Type B pancreatic cell (in vitro differentiated cells): ENCODE measurements at regions not wholly inside any gene's neighbourhood (a gene's known extent, or its start where the extent isn't known, plus 50 kb on each side); places are given as distances from the start of the nearest gene placed in this dataset.

Experiments
- DNase-seq: peaks from one replicate; pipeline ENCODE4 v3.0.0; 2021; ENCODE audit warnings: mixed read lengths; ENCODE audit not compliant: unreplicated experiment; ENCODE audit errors: extremely low spot score
- H3K27ac Mint-ChIP-seq: 2 replicates; pipeline ENCODE4 v1.8.0; 2021; ENCODE audit warnings: mild to moderate bottlenecking, mixed read lengths
- H3K27me3 Mint-ChIP-seq: 2 replicates; pipeline ENCODE4 v1.8.0; 2021; ENCODE audit warnings: mixed read lengths
- H3K36me3 Mint-ChIP-seq: 2 replicates; pipeline ENCODE4 v1.8.0; 2021; ENCODE audit warnings: mixed read lengths
- H3K4me1 Mint-ChIP-seq: one replicate; pipeline ENCODE4 v1.8.0; 2021; ENCODE audit warnings: mixed read lengths; ENCODE audit not compliant: unreplicated experiment
- H3K4me3 Mint-ChIP-seq: 2 replicates; pipeline ENCODE4 v1.8.0; 2021; ENCODE audit warnings: mild to moderate bottlenecking, mixed read lengths
- H3K9me3 Mint-ChIP-seq: 2 replicates; pipeline ENCODE4 v1.8.0; 2021; ENCODE audit warnings: mixed read lengths
- TF ChIP-seq, protein P1 (sequence below): fragments of 200-600 bp; sonication (generic); conservative IDR thresholded peaks from 2 replicates; pipeline ENCODE4 v1.5.0; 2021; ENCODE audit warnings: antibody characterized with exemption, mild to moderate bottlenecking

DNA sequence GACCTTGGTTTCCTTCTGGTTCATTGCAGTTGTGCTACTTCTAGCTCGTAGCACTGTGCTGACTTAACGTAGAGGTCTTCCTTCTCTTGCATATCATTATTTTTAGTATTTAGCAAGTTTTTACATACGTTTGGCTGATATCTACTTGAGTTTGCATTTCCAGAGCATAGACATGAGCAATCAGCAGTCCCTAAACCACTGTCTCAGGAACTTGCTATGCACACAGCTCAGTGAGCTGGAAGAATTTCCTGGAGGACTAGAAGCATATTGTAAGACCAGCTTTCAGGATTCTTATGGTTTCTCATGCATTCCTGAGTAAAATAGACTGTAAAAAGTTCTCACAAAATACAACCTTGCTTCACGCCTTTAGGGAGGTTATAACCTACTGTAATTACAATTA lies 226.7 kb upstream of the PDGFD start:
- Mint-ChIP-seq H3K27ac (no peak overlapping the region), H3K27me3 (no peaks in the 10 kb centered on the region), H3K4me1 (no peaks in the 10 kb centered on the region), H3K9me3 (peaks cover 3% of the 10 kb centered on the region), H3K4me3 (no peak overlapping the region), H3K36me3 (no peaks in the 10 kb centered on the region)
- DNase-seq, result no peak
- TF ChIP-seq, protein P1, sequence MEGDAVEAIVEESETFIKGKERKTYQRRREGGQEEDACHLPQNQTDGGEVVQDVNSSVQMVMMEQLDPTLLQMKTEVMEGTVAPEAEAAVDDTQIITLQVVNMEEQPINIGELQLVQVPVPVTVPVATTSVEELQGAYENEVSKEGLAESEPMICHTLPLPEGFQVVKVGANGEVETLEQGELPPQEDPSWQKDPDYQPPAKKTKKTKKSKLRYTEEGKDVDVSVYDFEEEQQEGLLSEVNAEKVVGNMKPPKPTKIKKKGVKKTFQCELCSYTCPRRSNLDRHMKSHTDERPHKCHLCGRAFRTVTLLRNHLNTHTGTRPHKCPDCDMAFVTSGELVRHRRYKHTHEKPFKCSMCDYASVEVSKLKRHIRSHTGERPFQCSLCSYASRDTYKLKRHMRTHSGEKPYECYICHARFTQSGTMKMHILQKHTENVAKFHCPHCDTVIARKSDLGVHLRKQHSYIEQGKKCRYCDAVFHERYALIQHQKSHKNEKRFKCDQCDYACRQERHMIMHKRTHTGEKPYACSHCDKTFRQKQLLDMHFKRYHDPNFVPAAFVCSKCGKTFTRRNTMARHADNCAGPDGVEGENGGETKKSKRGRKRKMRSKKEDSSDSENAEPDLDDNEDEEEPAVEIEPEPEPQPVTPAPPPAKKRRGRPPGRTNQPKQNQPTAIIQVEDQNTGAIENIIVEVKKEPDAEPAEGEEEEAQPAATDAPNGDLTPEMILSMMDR, result no peak

DNA sequence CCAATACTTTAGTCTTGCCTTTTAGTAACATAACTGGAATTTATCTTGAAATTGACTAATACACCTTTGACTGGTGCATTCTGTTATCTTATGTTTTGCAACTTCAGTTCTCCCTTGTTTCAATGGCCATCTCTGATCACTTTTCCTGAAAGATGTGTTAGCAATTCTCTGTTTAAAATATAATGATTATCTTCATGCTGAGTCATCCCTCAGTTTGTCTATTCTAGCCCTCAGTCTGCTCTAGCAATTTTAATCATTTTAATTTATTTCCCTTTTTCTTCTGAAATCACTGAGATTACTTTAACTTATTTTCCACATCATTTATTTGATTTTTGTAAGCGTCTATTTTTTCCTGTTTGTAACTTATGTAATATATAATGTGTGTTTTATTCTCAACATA lies 221.9 kb upstream of the PDGFD start:
- no peaks in the 10 kb centered on the region for H3K36me3 Mint-ChIP-seq
- H3K27ac Mint-ChIP-seq, result no peak overlapping the region
- no peaks in the 10 kb centered on the region for H3K4me1 Mint-ChIP-seq
- H3K9me3 Mint-ChIP-seq, result peaks cover 4% of the 10 kb centered on the region
- TF ChIP-seq, protein P1, result no peak
- no peaks in the 10 kb centered on the region for H3K27me3 Mint-ChIP-seq
- no peak overlapping the region for H3K4me3 Mint-ChIP-seq
- no peak for DNase-seq

DNA sequence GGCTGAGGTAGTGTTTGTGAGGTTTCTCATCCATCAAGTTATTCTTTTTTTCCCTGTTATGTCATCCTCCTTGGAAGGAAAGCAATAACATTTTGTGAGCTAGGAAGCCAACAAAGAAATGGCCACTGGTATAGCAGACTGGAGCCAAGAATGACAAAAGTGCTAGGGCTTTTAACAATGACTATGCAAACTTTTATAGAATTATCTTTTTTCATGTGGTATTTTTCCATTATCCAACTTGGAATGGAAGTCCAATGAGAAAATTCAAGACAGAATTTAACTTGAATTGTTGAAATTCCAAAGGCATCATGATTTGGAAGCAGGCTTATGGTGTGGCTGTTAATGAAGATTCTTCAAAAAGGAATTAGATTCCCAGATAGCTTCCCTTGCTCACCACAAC lies 216.4 kb upstream of the PDGFD start:
- Mint-ChIP-seq H3K36me3 (no peaks in the 10 kb centered on the region), H3K4me3 (no peak overlapping the region), H3K27ac (no peak overlapping the region), H3K4me1 (no peaks in the 10 kb centered on the region), H3K27me3 (no peaks in the 10 kb centered on the region), H3K9me3 (peaks cover 3% of the 10 kb centered on the region)
- TF ChIP-seq, protein P1, result no peak
- no peak for DNase-seq

DNA sequence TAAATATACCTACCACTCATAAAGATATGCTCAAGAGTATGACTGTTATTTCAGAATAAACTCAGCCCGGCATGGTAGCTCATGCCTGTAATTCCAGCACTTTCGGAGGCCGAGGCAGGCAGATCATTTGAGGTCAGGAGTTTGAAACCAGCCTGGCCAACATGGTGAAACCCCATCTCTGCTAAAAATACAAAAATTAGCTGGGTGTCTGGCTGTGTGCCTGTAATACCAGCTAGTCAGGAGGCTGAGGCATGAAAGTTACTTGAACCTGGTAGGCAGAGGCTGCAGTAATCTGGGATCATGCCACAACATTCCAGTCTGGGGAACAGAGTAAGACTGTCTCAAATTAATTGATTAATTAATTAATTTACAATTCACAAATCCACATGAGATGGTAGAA lies 208.2 kb upstream of the PDGFD start:
- no peak for DNase-seq
- H3K27ac Mint-ChIP-seq, result no peak overlapping the region
- H3K36me3 Mint-ChIP-seq, result no peaks in the 10 kb centered on the region
- TF ChIP-seq, protein P1, result no peak
- no peaks in the 10 kb centered on the region for H3K4me1 Mint-ChIP-seq
- H3K4me3 Mint-ChIP-seq, result no peak overlapping the region
- H3K27me3 Mint-ChIP-seq, result no peaks in the 10 kb centered on the region
- H3K9me3 Mint-ChIP-seq, result peaks cover 7% of the 10 kb centered on the region

DNA sequence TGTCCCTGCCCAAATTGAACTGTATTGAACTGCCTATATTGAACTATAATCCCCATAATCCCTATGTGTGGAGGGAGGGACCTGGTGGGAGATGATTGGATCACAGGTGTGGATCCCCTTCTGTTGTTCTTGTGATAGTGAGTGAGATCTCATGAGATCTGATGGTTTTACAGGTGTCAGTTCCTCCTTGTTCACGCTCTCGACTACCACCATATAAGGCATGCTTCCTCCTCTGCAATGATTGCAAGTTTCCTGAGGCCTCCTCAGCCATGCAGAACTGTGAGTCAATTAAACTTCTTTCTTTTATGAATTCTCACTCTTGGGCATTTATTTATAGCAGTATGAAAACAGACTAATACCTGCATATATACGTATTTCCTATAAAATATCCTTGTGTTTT lies 206.5 kb upstream of the PDGFD start:
- TF ChIP-seq, protein P1, result no peak
- Mint-ChIP-seq H3K27me3 (no peaks in the 10 kb centered on the region), H3K36me3 (no peaks in the 10 kb centered on the region), H3K27ac (no peak overlapping the region), H3K4me3 (no peak overlapping the region), H3K9me3 (peaks cover 6% of the 10 kb centered on the region), H3K4me1 (no peaks in the 10 kb centered on the region)
- DNase-seq, result no peak

DNA sequence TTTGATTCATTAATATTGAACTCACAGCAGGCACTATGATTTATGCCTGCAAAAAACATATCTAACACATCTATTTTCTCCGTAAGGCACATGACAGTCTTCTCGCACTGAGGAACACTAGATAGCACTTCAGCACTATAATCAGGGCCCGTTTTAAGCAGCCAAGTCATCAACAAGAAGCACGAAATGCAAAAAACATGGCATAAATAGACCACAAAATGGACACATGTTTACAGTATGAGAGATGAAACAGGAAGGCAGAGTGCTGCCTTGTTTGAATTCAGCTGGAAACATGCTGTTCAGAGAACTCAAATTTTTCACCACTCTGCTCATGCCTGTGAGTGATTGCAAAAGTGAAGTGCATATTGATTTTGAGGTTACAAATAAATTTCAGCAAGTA lies 205.8 kb upstream of the PDGFD start:
- Mint-ChIP-seq H3K36me3 (no peaks in the 10 kb centered on the region), H3K4me1 (no peaks in the 10 kb centered on the region)

More for the DNA sequence above, 205.8 kb upstream of the PDGFD start:
- peaks cover 3% of the 10 kb centered on the region for H3K9me3 Mint-ChIP-seq
- TF ChIP-seq, protein P1, result no peak
- H3K27me3 Mint-ChIP-seq, result no peaks in the 10 kb centered on the region
- DNase-seq, result no peak
- no peak overlapping the region for H3K27ac Mint-ChIP-seq
- H3K4me3 Mint-ChIP-seq, result no peak overlapping the region
